ENCODE measurements at regions not wholly inside any gene's neighbourhood (a gene's known extent, or its start where the extent isn't known, plus 50 kb on each side); places are given as distances from the start of the nearest gene placed in this dataset.

- no peak overlapping the region for H3K4me3 ChIP-seq (ENCODE audit: low read depth, low read length)
- H3K36me3 ChIP-seq (ENCODE audit: control insufficient read depth, insufficient read depth, low read length), result no peaks in the 10 kb centered on the region
- peaks cover 10% of the 10 kb centered on the region for H3K27me3 ChIP-seq (ENCODE audit: control insufficient read depth, insufficient read depth, low read length)
- CTCF ChIA-PET, result no interaction called here
- TF ChIP-seq, protein P1, sequence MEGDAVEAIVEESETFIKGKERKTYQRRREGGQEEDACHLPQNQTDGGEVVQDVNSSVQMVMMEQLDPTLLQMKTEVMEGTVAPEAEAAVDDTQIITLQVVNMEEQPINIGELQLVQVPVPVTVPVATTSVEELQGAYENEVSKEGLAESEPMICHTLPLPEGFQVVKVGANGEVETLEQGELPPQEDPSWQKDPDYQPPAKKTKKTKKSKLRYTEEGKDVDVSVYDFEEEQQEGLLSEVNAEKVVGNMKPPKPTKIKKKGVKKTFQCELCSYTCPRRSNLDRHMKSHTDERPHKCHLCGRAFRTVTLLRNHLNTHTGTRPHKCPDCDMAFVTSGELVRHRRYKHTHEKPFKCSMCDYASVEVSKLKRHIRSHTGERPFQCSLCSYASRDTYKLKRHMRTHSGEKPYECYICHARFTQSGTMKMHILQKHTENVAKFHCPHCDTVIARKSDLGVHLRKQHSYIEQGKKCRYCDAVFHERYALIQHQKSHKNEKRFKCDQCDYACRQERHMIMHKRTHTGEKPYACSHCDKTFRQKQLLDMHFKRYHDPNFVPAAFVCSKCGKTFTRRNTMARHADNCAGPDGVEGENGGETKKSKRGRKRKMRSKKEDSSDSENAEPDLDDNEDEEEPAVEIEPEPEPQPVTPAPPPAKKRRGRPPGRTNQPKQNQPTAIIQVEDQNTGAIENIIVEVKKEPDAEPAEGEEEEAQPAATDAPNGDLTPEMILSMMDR (IDR thresholded peaks at IDR 0.05; ENCODE audit: insufficient read depth, low read depth, low read length), result no peak
- no peak for DNase-seq (ENCODE audit: low read depth)
- POLR2A ChIA-PET, result no interaction called here
These were observed 150.3 kb downstream of the ENGASE start for GRCh38 chr17:79224903-79225302.

DNA sequence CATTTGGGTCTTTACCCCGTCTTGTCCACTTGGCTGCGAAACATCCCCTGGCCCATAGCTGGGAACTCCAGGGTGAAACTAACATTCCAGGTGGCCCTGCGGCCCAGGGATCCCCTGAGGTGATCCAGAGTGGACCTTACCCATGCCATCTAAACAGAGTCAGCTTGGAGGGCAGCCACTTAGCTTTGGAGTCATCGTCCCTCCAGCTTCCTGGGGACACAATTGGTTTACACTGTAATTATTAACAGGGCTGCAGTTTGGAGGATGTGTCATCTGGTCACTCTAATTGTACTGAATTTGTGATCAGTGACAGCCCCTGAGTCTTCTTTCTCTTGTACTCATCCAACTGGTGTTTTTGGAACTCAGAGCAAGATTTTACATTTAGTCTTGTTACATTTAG lies 149.9 kb downstream of the ENGASE start:
- DNase-seq (ENCODE audit: low read depth), result no peak
- Histone ChIP-seq H3K4me3 (ENCODE audit: low read depth, low read length) (no peak overlapping the region), H3K27me3 (ENCODE audit: control insufficient read depth, insufficient read depth, low read length) (peaks cover 10% of the 10 kb centered on the region), H3K36me3 (ENCODE audit: control insufficient read depth, insufficient read depth, low read length) (no peaks in the 10 kb centered on the region)
- ChIA-PET POLR2A (no interaction called here), CTCF (no interaction called here)
- TF ChIP-seq, protein P1 (IDR thresholded peaks at IDR 0.05; ENCODE audit: insufficient read depth, low read depth, low read length), result no peak

DNA sequence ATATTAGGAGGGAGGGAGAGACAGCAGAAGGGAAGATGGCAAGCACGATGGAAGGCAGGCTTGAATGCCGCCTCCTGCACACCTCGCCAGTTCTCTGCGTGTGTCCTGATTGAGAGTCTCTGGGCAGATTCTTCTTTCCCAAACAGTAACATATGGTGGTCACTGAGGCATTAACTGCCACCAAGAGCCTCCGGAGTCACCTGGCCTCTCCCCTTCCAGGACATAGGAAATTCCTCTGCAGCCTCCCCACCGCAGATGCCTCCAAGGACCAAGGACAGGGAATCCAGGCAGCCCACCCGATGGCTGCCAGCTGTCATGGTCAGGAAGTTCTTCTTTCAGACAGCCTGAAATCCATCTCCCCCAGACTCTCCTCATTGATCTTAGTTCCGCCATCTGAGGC lies 149.3 kb downstream of the ENGASE start:
- ChIA-PET POLR2A (no interaction called here), CTCF (no interaction called here)
- no peak overlapping the region for H3K4me3 ChIP-seq (ENCODE audit: low read depth, low read length)
- H3K27me3 ChIP-seq (ENCODE audit: control insufficient read depth, insufficient read depth, low read length), result peaks cover 10% of the 10 kb centered on the region
- H3K36me3 ChIP-seq (ENCODE audit: control insufficient read depth, insufficient read depth, low read length), result no peaks in the 10 kb centered on the region
- TF ChIP-seq, protein P1 (IDR thresholded peaks at IDR 0.05; ENCODE audit: insufficient read depth, low read depth, low read length), result no peak
- DNase-seq (ENCODE audit: low read depth), result no peak

- peaks cover 10% of the 10 kb centered on the region for H3K27me3 ChIP-seq (ENCODE audit: control insufficient read depth, insufficient read depth, low read length)
- no peak overlapping the region for H3K4me3 ChIP-seq (ENCODE audit: low read depth, low read length)
- no peak for DNase-seq (ENCODE audit: low read depth)
- H3K36me3 ChIP-seq (ENCODE audit: control insufficient read depth, insufficient read depth, low read length), result no peaks in the 10 kb centered on the region
- POLR2A ChIA-PET, result no interaction called here
- CTCF ChIA-PET, result no interaction called here
- TF ChIP-seq, protein P1 (IDR thresholded peaks at IDR 0.05; ENCODE audit: insufficient read depth, low read depth, low read length), result no peak
These were observed 148.8 kb downstream of the ENGASE start for GRCh38 chr17:79223471-79223870.

- H3K27me3 ChIP-seq (ENCODE audit: control insufficient read depth, insufficient read depth, low read length), result peaks cover 10% of the 10 kb centered on the region
- ChIA-PET CTCF (no interaction called here), POLR2A (no interaction called here)
- no peak overlapping the region for H3K4me3 ChIP-seq (ENCODE audit: low read depth, low read length)
- no peaks in the 10 kb centered on the region for H3K36me3 ChIP-seq (ENCODE audit: control insufficient read depth, insufficient read depth, low read length)
- TF ChIP-seq, protein P1 (IDR thresholded peaks at IDR 0.05; ENCODE audit: insufficient read depth, low read depth, low read length), result no peak
- DNase-seq (ENCODE audit: low read depth), result no peak
These were observed 147.0 kb downstream of the ENGASE start for GRCh38 chr17:79221597-79221996.

Measured in BJ (cell line).